ENCODE measurements at regions not wholly inside any gene's neighbourhood (a gene's known extent, or its start where the extent isn't known, plus 50 kb on each side); places are given as distances from the start of the nearest gene placed in this dataset.
"Not testable (repeated sequence)": the region's sequence is repeated elsewhere in the genome, so short reads cannot be mapped to it uniquely, and the experiment has no call there.

GRCh38 chr5:163177971-163178370 lies 259.4 kb upstream of the CCNG1 start:
- DNase-seq = no peak

- no peak for DNase-seq
Measured at GRCh38 chr5:163185315-163185714, 252.1 kb upstream of the CCNG1 start.

- no peak for DNase-seq
Measured at GRCh38 chr5:163189023-163189553, 248.3 kb upstream of the CCNG1 start.

- DNase-seq = no peak
Measured at GRCh38 chr5:163190283-163190682, 247.1 kb upstream of the CCNG1 start.

GRCh38 chr5:163190784-163191183 lies 246.6 kb upstream of the CCNG1 start:
- DNase-seq = no peak

- no peak for DNase-seq
Measured at GRCh38 chr5:163193886-163194285, 243.5 kb upstream of the CCNG1 start.

GRCh38 chr5:163205645-163206044 lies 231.8 kb upstream of the CCNG1 start:
- no peak for DNase-seq

- no peak for DNase-seq
Measured at GRCh38 chr5:163221581-163221980, 215.8 kb upstream of the CCNG1 start.

- DNase-seq = no peak
Measured at GRCh38 chr5:163222982-163223381, 214.4 kb upstream of the CCNG1 start.

- DNase-seq = no peak
Measured at GRCh38 chr5:163244445-163244987, 192.9 kb upstream of the CCNG1 start.

GRCh38 chr5:163245584-163245983 lies 191.8 kb upstream of the CCNG1 start:
- no peak for DNase-seq

GRCh38 chr5:163248333-163248732 lies 189.1 kb upstream of the CCNG1 start:
- no peak for DNase-seq

- no peak for DNase-seq
Measured at GRCh38 chr5:163248871-163249270, 188.5 kb upstream of the CCNG1 start.

- no peak for DNase-seq
Measured at GRCh38 chr5:163252950-163253349, 184.4 kb upstream of the CCNG1 start.

GRCh38 chr5:163259495-163259894 lies 177.9 kb upstream of the CCNG1 start:
- DNase-seq = no peak

- no peak for DNase-seq
Measured at GRCh38 chr5:163260471-163260870, 176.9 kb upstream of the CCNG1 start.

- DNase-seq = no peak
Measured at GRCh38 chr5:163260961-163261360, 176.4 kb upstream of the CCNG1 start.

- DNase-seq = no peak
Measured at GRCh38 chr5:163261647-163262269, 175.6 kb upstream of the CCNG1 start.

- DNase-seq = not testable (repeated sequence)
Measured at GRCh38 chr5:163266249-163266648, 171.1 kb upstream of the CCNG1 start.

GRCh38 chr5:163269624-163270023 lies 167.8 kb upstream of the CCNG1 start:
- DNase-seq = no peak

- DNase-seq = no peak
Measured at GRCh38 chr5:163276466-163276865, 160.9 kb upstream of the CCNG1 start.

- not testable (repeated sequence) for DNase-seq
Measured at GRCh38 chr5:163280897-163281296, 156.5 kb upstream of the CCNG1 start.

GRCh38 chr5:163281512-163281911 lies 155.9 kb upstream of the CCNG1 start:
- DNase-seq = no peak

GRCh38 chr5:163293836-163294235 lies 143.6 kb upstream of the CCNG1 start:
- no peak for DNase-seq

GRCh38 chr5:163303718-163304117 lies 133.7 kb upstream of the CCNG1 start:
- DNase-seq = no peak

Data from C1 segment of cervical spinal cord (tissue), 14 donors.